Hepatic stellate cell (primary cell): ENCODE measurements at regions not wholly inside any gene's neighbourhood (a gene's known extent, or its start where the extent isn't known, plus 50 kb on each side); places are given as distances from the start of the nearest gene placed in this dataset.
"Not testable (repeated sequence)": the region's sequence is repeated elsewhere in the genome, so short reads cannot be mapped to it uniquely, and the experiment has no call there.

Experiments
- DNase-seq: peaks from one replicate; pipeline ENCODE4 v3.0.0; 2011; ENCODE audit warnings: low spot score

GRCh38 chr21:35982717-35983116, 77.6 kb downstream of the SETD4 start:
- DNase-seq, result no peak

- DNase-seq, result no peak
Measured at GRCh38 chr21:35981514-35982070, 78.7 kb downstream of the SETD4 start.

- no peak for DNase-seq
Measured at GRCh38 chr21:35980821-35981220, 79.5 kb downstream of the SETD4 start.

GRCh38 chr21:35977860-35978259, 82.5 kb downstream of the SETD4 start:
- DNase-seq, result not testable (repeated sequence)

GRCh38 chr21:35976929-35977328, 83.4 kb downstream of the SETD4 start:
- DNase-seq, result no peak

GRCh38 chr21:35976481-35976880, 83.8 kb downstream of the SETD4 start:
- no peak for DNase-seq

GRCh38 chr21:35974775-35975174, 85.6 kb downstream of the SETD4 start:
- DNase-seq, result peak; percentile 11

- no peak for DNase-seq
Measured at GRCh38 chr21:35971824-35972223, 88.5 kb downstream of the SETD4 start.

GRCh38 chr21:35969281-35969680, 91.0 kb downstream of the SETD4 start:
- DNase-seq, result no peak

GRCh38 chr21:35968564-35968963, 91.8 kb downstream of the SETD4 start:
- no peak for DNase-seq

- DNase-seq, result no peak
Measured at GRCh38 chr21:35965699-35966098, 94.6 kb downstream of the SETD4 start.

GRCh38 chr21:35963920-35964451, 96.3 kb downstream of the SETD4 start:
- no peak for DNase-seq

GRCh38 chr21:35962917-35963316, 97.4 kb downstream of the SETD4 start:
- no peak for DNase-seq

GRCh38 chr21:35954066-35954465, 106.3 kb downstream of the SETD4 start:
- no peak for DNase-seq

GRCh38 chr21:35953597-35953996, 106.7 kb downstream of the SETD4 start:
- DNase-seq, result no peak

- DNase-seq, result no peak
Measured at GRCh38 chr21:35952651-35953340, 107.5 kb downstream of the SETD4 start.

- no peak for DNase-seq
Measured at GRCh38 chr21:35948982-35949381, 111.3 kb downstream of the SETD4 start.

GRCh38 chr21:35945089-35945671, 115.1 kb downstream of the SETD4 start:
- DNase-seq, result no peak

- DNase-seq, result no peak
Measured at GRCh38 chr21:35943752-35944151, 116.6 kb downstream of the SETD4 start.

GRCh38 chr21:35942211-35943144, 117.8 kb downstream of the SETD4 start:
- DNase-seq, result no peak

GRCh38 chr21:35940074-35940927, 120.0 kb downstream of the SETD4 start:
- peak; percentile 41 for DNase-seq
